ENCODE measurements at regions not wholly inside any gene's neighbourhood (a gene's known extent, or its start where the extent isn't known, plus 50 kb on each side); places are given as distances from the start of the nearest gene placed in this dataset.

DNA sequence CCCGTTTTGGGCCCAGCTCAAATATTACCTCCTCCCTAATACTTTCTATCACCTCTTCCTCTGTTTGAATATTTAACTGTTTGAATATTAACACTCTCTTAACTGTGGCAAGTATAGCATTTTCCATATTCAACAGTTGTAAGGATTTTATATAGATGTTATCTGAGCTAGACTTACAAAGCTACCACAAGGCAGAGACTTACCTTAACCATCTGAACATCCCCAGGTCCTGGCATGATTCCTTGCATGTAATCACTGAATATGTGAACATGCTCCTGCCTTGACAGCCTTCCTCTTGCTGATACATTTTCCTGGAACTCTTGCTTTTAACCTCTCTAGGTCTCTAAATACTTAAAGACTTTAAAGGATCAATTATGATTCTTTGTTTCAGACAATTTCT is 182.4 kb downstream of the MCHR2 start:
- Mint-ChIP-seq H3K27me3 (ENCODE audit: low read depth) (peaks cover 39% of the 10 kb centered on the region), H3K4me1 (ENCODE audit: low read depth) (no peaks in the 10 kb centered on the region), H3K27ac (ENCODE audit: unreplicated experiment) (no peak overlapping the region), H3K9me3 (ENCODE audit: low read depth) (no peaks in the 10 kb centered on the region), H3K4me3 (ENCODE audit: unreplicated experiment) (no peak overlapping the region), H3K36me3 (ENCODE audit: low read depth) (no peaks in the 10 kb centered on the region)
- DNase-seq (ENCODE audit: low spot score): no peak
- TF ChIP-seq, protein P1, sequence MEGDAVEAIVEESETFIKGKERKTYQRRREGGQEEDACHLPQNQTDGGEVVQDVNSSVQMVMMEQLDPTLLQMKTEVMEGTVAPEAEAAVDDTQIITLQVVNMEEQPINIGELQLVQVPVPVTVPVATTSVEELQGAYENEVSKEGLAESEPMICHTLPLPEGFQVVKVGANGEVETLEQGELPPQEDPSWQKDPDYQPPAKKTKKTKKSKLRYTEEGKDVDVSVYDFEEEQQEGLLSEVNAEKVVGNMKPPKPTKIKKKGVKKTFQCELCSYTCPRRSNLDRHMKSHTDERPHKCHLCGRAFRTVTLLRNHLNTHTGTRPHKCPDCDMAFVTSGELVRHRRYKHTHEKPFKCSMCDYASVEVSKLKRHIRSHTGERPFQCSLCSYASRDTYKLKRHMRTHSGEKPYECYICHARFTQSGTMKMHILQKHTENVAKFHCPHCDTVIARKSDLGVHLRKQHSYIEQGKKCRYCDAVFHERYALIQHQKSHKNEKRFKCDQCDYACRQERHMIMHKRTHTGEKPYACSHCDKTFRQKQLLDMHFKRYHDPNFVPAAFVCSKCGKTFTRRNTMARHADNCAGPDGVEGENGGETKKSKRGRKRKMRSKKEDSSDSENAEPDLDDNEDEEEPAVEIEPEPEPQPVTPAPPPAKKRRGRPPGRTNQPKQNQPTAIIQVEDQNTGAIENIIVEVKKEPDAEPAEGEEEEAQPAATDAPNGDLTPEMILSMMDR (IDR thresholded peaks at IDR 0.05): no peak

- Mint-ChIP-seq H3K27ac (ENCODE audit: unreplicated experiment) (no peak overlapping the region), H3K36me3 (ENCODE audit: low read depth) (no peaks in the 10 kb centered on the region), H3K4me1 (ENCODE audit: low read depth) (no peaks in the 10 kb centered on the region), H3K4me3 (ENCODE audit: unreplicated experiment) (no peak overlapping the region), H3K9me3 (ENCODE audit: low read depth) (no peaks in the 10 kb centered on the region), H3K27me3 (ENCODE audit: low read depth) (peaks cover 43% of the 10 kb centered on the region)
- no peak for DNase-seq (ENCODE audit: low spot score)
- TF ChIP-seq, protein P1 (IDR thresholded peaks at IDR 0.05): no peak
These were observed 180.5 kb downstream of the MCHR2 start for GRCh38 chr6:99813565-99813964.

- peaks cover 40% of the 10 kb centered on the region for H3K27me3 Mint-ChIP-seq (ENCODE audit: low read depth)
- DNase-seq (ENCODE audit: low spot score): no peak
- H3K9me3 Mint-ChIP-seq (ENCODE audit: low read depth): no peaks in the 10 kb centered on the region
- H3K4me1 Mint-ChIP-seq (ENCODE audit: low read depth): no peaks in the 10 kb centered on the region
- no peak overlapping the region for H3K4me3 Mint-ChIP-seq (ENCODE audit: unreplicated experiment)
- H3K27ac Mint-ChIP-seq (ENCODE audit: unreplicated experiment): no peak overlapping the region
- TF ChIP-seq, protein P1 (IDR thresholded peaks at IDR 0.05): no peak
- H3K36me3 Mint-ChIP-seq (ENCODE audit: low read depth): no peaks in the 10 kb centered on the region
These were observed 179.6 kb downstream of the MCHR2 start for GRCh38 chr6:99814230-99814928.

- no peaks in the 10 kb centered on the region for H3K36me3 Mint-ChIP-seq (ENCODE audit: low read depth)
- H3K9me3 Mint-ChIP-seq (ENCODE audit: low read depth): no peaks in the 10 kb centered on the region
- H3K27me3 Mint-ChIP-seq (ENCODE audit: low read depth): peaks cover 35% of the 10 kb centered on the region
- H3K4me3 Mint-ChIP-seq (ENCODE audit: unreplicated experiment): no peak overlapping the region
- DNase-seq (ENCODE audit: low spot score): no peak
- no peaks in the 10 kb centered on the region for H3K4me1 Mint-ChIP-seq (ENCODE audit: low read depth)
- H3K27ac Mint-ChIP-seq (ENCODE audit: unreplicated experiment): no peak overlapping the region
- TF ChIP-seq, protein P1 (IDR thresholded peaks at IDR 0.05): no peak
These were observed 177.2 kb downstream of the MCHR2 start for GRCh38 chr6:99816795-99817194.

DNA sequence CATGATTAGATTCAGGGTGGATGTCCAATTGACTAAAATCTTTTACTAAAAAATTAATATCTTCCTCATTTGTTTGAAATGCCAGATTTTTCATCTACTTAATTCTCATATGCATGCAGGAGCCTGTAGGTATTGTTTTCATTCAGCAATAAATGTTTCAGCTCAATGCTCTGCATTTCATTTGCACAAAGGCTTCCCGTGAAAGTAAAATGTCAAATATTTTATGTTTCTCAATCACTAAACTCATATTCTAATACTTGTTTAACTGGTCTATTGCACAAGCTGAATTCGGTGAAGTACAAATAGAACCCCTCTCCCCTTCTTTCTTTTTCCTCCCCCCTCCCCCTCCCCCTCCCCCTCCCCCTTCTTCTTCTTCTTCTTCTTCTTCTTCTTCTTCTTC is 175.9 kb downstream of the MCHR2 start:
- Mint-ChIP-seq H3K27ac (ENCODE audit: unreplicated experiment) (no peak overlapping the region), H3K4me3 (ENCODE audit: unreplicated experiment) (no peak overlapping the region), H3K36me3 (ENCODE audit: low read depth) (no peaks in the 10 kb centered on the region), H3K9me3 (ENCODE audit: low read depth) (no peaks in the 10 kb centered on the region), H3K27me3 (ENCODE audit: low read depth) (peaks cover 34% of the 10 kb centered on the region), H3K4me1 (ENCODE audit: low read depth) (peaks cover 4% of the 10 kb centered on the region)
- TF ChIP-seq, protein P1 (IDR thresholded peaks at IDR 0.05): no peak
- no peak for DNase-seq (ENCODE audit: low spot score)
